GM13976 (cell line): ENCODE measurements at regions not wholly inside any gene's neighbourhood (a gene's known extent, or its start where the extent isn't known, plus 50 kb on each side); places are given as distances from the start of the nearest gene placed in this dataset.

ENCODE experiments used
- DNase-seq: peaks from one replicate; pipeline ENCODE4 v3.0.0; 2012; ENCODE audit warnings: low spot score
- in situ Hi-C: fragments of 300-500 bp; cut with MboI; formaldehyde crosslinking; loops from one replicate; pipeline ENCODE4 v1.12.0; 2022; ENCODE audit warnings: low sequenced_read_pairs, mixed read lengths, inconsistent platforms; ENCODE audit not compliant: unreplicated experiment
- TF ChIP-seq, protein P1 (sequence below): IDR thresholded peaks from 2 replicates; pipeline ENCODE4 v1.5.1; 2012; ENCODE audit warnings: borderline replicate concordance, mild to moderate bottlenecking; ENCODE audit not compliant: insufficient read depth; ENCODE audit errors: extremely low read depth, missing control alignments, control extremely low read depth

GRCh38 chr5:130350131-130350530 is 445.9 kb downstream of the CHSY3 start:
- TF ChIP-seq, protein P1, sequence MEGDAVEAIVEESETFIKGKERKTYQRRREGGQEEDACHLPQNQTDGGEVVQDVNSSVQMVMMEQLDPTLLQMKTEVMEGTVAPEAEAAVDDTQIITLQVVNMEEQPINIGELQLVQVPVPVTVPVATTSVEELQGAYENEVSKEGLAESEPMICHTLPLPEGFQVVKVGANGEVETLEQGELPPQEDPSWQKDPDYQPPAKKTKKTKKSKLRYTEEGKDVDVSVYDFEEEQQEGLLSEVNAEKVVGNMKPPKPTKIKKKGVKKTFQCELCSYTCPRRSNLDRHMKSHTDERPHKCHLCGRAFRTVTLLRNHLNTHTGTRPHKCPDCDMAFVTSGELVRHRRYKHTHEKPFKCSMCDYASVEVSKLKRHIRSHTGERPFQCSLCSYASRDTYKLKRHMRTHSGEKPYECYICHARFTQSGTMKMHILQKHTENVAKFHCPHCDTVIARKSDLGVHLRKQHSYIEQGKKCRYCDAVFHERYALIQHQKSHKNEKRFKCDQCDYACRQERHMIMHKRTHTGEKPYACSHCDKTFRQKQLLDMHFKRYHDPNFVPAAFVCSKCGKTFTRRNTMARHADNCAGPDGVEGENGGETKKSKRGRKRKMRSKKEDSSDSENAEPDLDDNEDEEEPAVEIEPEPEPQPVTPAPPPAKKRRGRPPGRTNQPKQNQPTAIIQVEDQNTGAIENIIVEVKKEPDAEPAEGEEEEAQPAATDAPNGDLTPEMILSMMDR, result no peak
- in situ Hi-C loops, result no loop called here
- DNase-seq, result no peak

DNA sequence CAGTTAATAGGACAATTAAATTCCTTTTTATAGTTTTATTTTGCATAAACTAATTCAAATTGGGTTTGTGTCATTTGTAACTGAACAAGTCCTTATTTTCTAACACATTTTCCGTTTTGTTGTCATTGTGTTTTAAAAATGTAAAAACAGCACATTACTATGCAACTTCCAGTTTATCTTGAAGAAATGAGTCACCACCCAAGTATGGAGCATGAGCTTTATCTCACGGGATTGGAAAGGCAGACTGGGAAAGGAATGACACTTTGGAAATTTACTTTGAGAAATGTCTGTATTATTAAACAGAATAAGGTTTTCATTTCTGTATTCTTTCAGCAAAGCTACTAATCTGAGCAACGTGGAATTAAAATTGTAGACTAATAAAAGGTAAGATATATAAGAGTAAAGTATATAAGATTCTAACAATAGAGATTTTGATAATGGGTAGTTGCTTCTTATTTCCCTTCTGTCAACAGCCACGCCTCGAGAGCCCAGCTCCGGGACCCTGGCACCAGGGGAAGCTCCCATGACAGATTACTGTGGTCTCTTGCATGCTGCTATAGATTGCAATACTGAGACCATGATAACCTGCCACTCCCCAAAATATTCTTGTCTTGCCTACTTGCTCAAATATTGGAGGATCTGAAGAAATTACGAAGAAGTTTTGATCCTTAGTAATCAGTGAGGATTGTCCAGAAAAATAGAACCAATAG is 433.1 kb downstream of the CHSY3 start:
- TF ChIP-seq, protein P1, result no peak
- DNase-seq, result no peak
- in situ Hi-C loops, result no loop called here

- DNase-seq, result no peak
- in situ Hi-C loops, result no loop called here
- TF ChIP-seq, protein P1, result no peak
Measured at GRCh38 chr5:130335117-130335516, 430.9 kb downstream of the CHSY3 start.

GRCh38 chr5:130333089-130333488 is 428.8 kb downstream of the CHSY3 start:
- DNase-seq, result no peak
- TF ChIP-seq, protein P1, result no peak
- in situ Hi-C loops, result no loop called here

DNA sequence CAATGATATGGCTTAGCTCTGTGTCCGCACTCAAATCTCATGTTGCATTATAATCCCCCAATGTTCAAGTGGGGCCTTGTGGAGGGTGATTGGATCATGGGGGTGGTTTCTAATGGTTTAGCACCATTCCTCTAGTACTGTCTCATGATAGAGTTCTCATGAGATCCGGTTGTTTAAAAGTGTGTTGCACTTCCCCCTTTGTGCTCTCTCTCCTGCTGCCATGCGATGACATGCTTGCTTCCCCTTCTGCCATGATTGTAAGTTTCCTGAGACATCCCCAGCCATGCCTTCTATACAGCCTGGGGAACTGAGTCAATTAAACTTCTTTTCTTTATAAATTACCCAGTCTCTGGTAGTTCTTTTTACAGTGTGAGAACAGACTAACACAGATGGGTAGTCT is 427.1 kb downstream of the CHSY3 start:
- no peak for DNase-seq
- in situ Hi-C loops, result no loop called here
- TF ChIP-seq, protein P1, result no peak

DNA sequence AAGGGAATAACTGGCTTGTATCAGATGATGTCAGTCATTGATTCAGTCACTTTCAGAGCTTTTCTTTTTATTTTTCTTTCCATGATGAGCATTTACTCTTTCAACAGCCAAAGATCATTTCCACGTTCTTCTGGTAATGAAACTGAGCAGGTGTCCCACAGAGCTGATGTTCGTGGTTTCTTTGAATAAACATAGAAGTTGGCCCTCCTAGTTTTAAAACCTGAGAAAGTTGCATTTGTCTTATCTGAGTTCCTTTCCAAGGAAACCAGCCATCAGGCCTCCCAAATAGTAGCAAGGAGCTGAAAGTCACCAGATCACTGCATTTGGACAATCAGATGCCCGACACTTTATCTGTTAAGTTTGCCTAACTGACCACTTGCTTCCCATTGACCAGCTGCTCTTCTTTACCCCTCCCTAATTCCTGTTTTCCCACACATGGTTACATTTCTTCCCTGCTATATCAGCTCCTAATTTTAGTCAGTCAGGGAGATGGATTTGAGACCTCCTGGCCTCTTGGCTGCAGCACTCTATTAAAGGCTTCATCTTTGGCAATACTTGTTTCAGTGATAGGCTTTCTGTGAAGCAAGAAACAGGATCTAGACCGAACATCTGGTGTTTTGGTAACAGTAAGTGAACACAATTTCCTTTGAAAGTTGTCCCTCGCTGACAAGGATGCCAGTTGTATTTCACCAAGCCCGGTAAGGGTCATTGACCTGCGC is 420.8 kb downstream of the CHSY3 start:
- in situ Hi-C loops, result no loop called here
- DNase-seq, result no peak
- TF ChIP-seq, protein P1, result no peak
